GM12892 (cell line): ENCODE measurements at regions not wholly inside any gene's neighbourhood (a gene's known extent, or its start where the extent isn't known, plus 50 kb on each side); places are given as distances from the start of the nearest gene placed in this dataset.

Experiments
- POLR2A ChIP-seq: IDR thresholded peaks from 2 replicates; pipeline ENCODE4 v1.6.1; 2011; ENCODE audit warnings: low read depth, low read length, control low read depth
- POLR2AphosphoS5 ChIP-seq: IDR thresholded peaks from 2 replicates; pipeline ENCODE4 v1.6.1; 2011; ENCODE audit warnings: low read depth, low read length, control low read depth

DNA sequence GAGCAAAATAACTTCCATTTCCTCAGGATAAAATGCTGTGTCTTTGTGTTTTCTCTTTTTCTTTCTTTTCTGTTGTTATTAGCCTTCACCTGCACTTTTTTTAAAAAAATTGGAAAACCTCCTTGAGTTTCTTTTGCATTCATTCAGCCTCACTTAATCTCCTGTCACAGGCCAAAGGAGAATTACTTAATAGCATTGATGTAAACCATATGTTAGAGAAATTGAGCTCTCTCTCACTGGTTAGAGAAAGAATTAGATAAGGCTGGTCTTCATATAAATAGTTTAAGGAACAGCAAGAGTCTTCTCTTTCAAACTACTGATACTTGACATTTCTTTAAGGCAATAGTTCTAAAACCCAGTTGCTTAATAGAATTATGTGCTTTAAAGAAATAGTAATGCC lies 564.2 kb downstream of the TFAP2B start:
- TF ChIP-seq POLR2AphosphoS5 (no peak), POLR2A (no peak)
